Epithelial cell of proximal tubule (primary cell): ENCODE measurements at regions not wholly inside any gene's neighbourhood (a gene's known extent, or its start where the extent isn't known, plus 50 kb on each side); places are given as distances from the start of the nearest gene placed in this dataset.

Experiments
- DNase-seq: peaks from one replicate; pipeline ENCODE4 v3.0.0-alpha.2; 2011; ENCODE audit warnings: low read depth
- H3K4me3 ChIP-seq: 2 replicates; pipeline ENCODE4 v1.5.1; 2011; ENCODE audit warnings: low read depth, mild to moderate bottlenecking, low read length
- TF ChIP-seq, protein P1 (sequence below): conservative IDR thresholded peaks from 2 replicates; pipeline ENCODE4 v1.5.1; 2012; ENCODE audit warnings: low read depth, mild to moderate bottlenecking, low read length

DNA sequence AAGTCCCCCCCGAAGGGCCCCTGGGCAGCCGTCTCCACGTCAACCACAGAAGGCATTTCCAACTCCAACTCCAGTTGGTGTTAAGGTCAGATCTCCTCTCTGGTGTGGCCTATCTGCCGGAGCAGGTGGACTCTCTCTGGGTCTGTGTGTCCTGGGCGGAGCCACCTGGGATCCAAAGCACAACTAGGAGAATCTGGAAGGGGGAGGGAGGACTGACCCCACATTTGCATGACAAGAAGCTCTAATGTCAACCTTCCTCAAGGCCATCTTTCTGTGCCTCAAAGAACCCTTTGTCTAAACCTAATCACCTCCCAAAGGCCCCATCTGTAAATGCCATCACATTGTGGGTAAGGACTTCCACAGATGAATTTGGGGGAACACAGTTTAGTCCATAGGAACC, 381.5 kb downstream of the UQCRFS1 start:
- H3K4me3 ChIP-seq = no peak overlapping the region
- TF ChIP-seq, protein P1, sequence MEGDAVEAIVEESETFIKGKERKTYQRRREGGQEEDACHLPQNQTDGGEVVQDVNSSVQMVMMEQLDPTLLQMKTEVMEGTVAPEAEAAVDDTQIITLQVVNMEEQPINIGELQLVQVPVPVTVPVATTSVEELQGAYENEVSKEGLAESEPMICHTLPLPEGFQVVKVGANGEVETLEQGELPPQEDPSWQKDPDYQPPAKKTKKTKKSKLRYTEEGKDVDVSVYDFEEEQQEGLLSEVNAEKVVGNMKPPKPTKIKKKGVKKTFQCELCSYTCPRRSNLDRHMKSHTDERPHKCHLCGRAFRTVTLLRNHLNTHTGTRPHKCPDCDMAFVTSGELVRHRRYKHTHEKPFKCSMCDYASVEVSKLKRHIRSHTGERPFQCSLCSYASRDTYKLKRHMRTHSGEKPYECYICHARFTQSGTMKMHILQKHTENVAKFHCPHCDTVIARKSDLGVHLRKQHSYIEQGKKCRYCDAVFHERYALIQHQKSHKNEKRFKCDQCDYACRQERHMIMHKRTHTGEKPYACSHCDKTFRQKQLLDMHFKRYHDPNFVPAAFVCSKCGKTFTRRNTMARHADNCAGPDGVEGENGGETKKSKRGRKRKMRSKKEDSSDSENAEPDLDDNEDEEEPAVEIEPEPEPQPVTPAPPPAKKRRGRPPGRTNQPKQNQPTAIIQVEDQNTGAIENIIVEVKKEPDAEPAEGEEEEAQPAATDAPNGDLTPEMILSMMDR = no peak
- DNase-seq = no peak

DNA sequence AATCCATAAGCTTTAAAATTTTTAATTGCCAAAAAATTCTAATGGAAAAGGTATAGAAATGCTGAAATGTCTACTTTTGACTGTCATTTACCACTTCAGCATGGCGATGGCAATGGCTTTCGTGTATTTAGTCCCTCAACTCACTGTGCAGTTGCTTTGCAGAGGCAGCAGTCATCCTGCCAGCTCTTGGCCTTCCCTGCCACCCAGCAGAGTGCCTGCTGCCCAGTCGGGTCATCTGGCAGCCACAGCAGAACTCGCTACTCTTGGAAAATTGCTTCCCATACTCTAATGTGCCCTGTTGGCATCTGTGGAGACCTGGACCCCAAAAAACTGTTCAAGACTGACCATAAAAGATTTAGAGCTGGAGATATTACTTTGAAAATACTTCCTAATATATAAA, 383.2 kb downstream of the UQCRFS1 start:
- no peak overlapping the region for H3K4me3 ChIP-seq
- TF ChIP-seq, protein P1 = no peak
- DNase-seq = no peak

DNA sequence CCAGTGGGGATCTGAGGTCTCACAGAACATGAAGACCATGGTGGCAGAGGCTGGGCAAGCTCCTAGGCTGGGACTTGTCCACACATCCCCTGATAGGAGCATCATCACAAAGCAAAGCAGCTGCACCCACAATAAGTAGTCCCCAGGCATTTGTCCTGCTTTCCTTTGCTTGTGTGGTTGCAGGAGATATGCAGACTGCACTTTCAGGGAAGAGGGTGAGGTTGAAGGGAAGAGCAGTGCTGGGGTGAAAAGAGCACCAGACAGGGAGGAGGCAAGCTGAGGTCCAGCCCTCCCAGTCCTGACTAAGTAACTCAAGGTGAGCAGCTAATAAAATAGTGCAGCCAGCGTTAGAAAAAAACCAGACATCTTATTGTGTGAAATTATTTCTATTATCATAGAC, 383.6 kb downstream of the UQCRFS1 start:
- DNase-seq = no peak
- TF ChIP-seq, protein P1 = no peak
- no peak overlapping the region for H3K4me3 ChIP-seq

DNA sequence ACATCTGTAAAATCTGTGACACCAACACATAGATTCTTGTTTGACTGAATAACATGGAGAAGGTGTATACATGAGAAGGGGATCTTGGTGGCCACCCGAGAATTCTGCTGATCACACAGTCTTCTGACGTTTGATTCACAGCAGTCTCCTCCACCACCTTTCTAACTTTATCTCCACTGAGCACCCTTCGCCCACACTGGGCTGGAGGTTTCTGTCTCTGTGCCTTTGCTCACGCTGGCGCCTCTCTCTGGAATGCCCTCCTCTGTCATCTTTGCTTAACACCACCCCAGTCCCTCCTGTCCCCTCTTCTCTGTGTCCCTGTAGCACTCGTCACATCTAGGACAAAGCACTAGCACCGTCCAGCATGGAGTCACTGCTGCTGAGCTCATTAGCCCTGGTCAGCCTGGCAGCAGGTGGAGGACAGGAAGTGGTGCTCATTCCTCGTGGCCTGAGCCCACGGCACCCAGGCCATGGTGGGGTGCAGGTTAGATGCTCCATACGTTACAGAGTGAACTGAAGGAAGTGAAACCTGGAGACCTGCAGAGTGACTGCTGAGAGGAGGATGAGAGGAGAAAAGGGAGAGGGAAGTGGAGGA, 384.6 kb downstream of the UQCRFS1 start:
- no peak overlapping the region for H3K4me3 ChIP-seq
- DNase-seq = no peak
- TF ChIP-seq, protein P1 = no peak

DNA sequence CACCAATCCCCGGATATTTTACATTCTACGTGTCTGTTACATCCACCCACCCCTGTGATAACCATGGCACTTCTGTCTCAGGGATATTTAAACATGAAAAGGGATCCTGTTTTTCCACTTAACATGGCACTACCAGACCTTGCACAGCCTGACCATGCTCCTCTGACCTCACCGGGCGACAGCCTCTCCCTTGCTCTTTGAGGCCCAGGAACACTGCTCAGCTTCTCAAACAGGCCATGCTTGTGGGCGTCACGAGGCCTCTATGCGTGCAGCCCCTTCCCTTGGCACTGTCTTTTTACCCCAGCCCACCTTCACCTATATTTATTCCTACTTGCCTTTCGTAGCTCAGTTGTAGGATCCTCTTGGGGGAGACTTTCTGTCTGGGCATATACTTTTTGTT, 385.6 kb downstream of the UQCRFS1 start:
- no peak for DNase-seq
- H3K4me3 ChIP-seq = no peak overlapping the region
- TF ChIP-seq, protein P1 = no peak

DNA sequence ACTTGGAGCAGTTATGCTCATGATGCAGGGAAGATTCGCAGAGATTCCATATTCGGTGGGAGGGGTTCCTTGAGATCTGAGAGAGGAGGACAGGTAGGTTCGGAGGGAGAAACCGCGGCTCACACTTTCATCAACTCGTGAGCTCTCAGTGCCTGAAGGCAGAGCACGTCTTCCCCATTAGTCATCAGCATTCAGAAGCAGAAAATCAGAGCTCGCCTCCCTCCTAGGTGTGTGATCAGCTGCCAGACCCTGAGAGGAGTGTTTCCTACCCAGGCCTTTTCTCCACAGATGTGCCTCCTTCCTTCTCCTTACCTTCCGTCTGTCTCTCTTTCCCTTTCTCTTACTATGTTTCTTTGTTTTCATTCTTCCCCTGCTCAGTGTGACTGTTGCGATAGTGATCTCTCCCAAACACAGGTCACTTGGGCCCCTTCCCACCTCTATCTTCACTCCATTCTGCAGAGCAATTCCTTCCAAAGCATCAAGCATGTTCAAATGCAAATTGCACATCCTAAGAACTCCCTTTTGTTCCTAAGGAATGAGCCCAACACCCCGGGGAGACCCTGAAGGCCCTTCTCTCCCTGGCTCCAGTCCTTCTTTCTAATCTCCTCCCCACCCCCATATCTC, 389.5 kb downstream of the UQCRFS1 start:
- DNase-seq = no peak
- H3K4me3 ChIP-seq = no peak overlapping the region
- TF ChIP-seq, protein P1 = no peak

DNA sequence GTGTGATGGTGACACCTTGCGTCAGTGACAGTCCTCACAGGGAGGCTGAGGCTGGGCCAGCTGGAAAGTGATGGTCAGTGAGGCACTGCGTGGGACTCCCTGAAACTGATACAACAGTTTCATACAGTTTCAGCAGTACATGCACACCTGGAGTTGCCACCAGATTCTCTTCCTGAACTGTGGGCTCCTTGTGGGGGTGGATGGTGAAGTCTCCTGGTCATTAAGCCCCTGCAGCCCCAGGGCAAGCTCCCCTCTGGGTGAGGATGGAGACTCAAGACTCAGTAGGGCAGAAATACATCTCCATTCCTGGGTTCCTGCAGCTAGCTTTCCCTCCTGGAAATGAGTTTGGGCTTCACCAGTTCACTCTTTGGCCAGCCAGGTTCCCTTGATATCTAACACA, 392.7 kb downstream of the UQCRFS1 start:
- no peak overlapping the region for H3K4me3 ChIP-seq
- TF ChIP-seq, protein P1 = no peak
- DNase-seq = no peak
